IPS DF 19.7 (cell line): ENCODE measurements at regions not wholly inside any gene's neighbourhood (a gene's known extent, or its start where the extent isn't known, plus 50 kb on each side); places are given as distances from the start of the nearest gene placed in this dataset.
A peak's percentile ranks its signal among the peaks of the same experiment; 100 is the strongest.
"Not testable (repeated sequence)": the region's sequence is repeated elsewhere in the genome, so short reads cannot be mapped to it uniquely, and the experiment has no call there.

Experiments used
- DNase-seq: peaks from one replicate; pipeline ENCODE4 v3.0.0-alpha.2; 2013; ENCODE audit warnings: low read depth, low spot score

DNA sequence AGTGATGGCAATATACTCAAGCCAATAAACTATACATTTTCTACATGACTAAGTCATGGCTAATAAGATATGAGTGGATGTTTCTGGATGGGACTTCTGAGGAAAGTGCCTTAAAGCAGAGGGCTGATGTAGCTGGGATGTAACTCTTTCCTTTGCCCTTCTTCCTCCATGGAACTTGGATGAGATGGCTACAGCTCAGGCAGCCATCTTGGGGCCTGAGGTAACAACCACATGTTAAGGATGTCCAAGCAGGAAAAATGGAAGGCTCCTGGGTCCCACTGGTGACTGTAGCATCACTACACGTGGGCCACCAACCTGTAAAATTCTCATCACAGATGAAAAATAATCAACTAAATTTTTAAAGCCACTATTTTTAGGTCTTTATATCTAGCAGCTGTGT is 54.4 kb upstream of the GRIP1 start:
- no peak for DNase-seq

DNA sequence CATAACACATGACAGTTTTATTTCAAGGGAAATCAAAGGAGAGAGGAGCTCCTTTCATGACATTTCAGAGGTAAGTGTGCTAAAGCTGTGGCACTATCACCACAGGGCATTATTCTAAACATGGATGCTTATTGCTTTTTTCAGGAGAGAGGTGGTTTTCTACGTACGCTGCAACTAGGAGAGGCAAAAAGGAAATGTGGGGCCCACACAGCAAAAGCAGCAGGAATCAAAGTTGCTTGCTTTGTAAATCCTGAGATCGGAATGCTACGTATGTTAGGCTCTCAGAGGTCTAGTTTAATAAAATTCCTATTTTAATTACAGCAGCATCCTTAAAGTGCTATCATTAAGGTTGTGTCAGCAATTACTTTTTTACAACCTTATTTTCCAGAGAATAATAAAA is 55.0 kb upstream of the GRIP1 start:
- DNase-seq = peak; percentile 33

DNA sequence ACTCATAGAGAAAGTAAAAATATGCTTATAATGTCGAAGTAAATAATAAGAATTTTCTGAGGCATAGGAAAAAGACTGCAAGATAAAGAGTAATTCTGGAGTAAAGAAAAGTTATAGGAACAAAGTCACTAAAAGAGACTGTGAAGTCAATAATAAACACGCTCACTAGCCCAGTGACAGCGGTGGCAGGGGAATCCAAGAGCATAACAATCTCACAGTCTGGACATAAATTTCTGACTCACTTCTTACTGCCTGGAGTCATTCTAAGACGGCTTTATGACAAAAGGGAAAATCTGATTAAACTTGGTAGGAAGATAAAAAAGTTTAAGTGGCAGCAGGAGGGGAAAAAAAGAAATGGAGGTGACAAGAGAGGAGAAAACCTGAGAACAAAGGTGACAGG is 56.4 kb upstream of the GRIP1 start:
- no peak for DNase-seq

GRCh38 chr12:66736931-66737330 is 58.1 kb upstream of the GRIP1 start:
- DNase-seq = no peak

DNA sequence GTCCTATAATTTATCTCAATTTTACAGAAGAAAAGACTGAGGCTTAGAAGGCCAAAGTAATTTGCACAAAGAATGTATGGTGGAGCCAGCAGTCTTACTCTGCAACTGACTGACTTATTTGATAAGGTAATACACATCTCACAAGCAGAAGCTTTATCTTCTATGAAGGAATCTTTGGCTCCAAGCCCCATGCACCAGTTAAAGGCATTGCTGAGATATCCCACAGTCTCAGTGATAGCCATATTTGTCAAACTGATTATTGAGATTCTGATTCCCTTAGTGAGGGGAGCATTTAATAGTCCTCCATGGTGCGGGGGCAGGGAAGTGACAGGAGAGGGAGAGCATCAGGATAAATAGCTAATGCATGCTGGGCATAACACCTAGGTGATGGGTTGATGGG is 60.4 kb upstream of the GRIP1 start:
- DNase-seq = no peak

DNA sequence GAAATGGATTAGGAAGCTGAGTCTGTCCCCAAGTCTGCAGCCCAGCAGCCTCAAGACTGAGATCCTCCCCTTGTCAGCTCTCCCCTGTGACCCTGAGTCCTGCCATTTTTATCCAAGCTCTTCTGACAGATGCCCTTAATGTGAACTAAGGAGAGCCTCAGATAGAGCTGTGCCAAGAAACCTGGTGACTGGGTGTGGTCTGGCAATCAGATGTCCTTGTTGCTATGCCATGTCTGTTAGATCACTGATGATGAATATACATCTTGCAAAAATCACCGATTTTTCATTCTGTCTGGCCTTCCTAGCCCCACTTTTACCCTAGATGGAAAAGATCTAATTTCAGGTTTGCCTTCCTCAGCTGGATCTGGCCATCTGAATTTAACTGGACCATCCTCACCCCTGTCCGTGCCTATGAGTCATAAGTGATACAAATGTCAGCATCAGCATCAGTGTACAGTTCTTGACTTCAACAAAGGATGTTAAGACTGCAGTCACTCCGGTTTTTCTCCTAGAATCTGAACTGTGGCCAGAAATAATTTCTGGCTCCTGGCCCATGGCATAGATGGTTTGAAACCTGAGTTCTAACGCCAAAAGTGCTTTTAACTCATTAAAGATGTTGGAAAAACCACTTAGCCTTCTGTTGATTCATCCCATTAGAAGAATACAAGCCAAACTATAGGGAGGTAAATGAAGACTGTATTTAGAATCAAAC is 61.2 kb upstream of the GRIP1 start:
- no peak for DNase-seq

DNA sequence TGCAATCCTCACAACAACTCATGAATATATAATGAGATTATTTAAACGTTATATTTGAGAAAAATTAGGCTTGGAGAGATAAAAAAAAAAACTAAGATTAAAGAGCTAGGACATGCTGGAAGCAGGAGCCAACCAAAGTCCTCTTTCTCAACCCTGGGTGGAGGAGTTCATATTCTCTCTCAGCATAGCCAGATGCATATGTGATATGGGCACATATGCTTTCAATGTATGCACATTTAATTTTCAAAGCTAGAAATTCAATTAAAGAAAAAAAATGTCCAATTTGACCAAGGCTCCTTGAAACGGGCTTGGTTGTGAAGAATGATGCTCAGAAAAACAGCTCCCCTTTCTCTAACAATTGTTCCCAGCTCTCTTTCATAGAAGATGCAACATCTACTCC is 61.9 kb upstream of the GRIP1 start:
- no peak for DNase-seq

DNA sequence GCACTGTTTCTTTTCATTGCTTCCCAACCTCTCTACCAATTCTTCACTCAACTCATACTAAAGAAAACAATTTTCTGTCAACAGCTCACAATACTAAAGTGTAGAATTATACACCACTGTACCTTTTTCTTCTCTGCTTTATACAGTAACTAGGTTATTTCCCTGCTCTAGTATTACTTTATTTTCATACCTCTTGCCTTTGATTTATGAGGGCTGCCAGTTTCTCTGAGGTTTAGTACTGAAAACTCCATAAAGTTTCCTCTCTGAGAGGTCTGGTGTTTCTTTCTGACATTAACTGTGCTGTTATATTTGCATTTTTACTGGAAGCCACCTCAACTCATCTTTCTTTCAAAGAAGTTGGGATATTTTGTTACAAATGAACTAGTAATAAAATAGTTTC is 63.0 kb upstream of the GRIP1 start:
- DNase-seq = no peak

GRCh38 chr12:66742508-66743367 is 63.9 kb upstream of the GRIP1 start:
- no peak for DNase-seq

DNA sequence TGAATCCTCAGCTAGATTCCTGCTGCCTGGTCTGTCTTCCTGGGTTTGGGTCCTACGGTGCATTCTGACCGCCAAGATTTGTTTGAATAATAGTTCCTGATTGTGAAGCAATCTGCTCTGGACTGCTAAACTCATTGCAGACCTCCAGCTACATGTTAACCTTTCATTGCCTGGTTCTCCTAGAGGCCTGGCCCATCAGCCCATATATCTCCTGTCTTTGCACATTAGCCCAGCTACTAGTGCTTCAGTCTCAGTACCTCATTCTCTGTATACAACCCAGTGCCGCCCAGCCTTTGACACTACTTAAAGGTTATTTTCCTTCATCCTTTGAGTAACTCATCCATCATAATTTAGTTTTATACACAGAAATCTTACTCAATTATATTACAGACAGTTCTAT is 65.6 kb upstream of the GRIP1 start:
- DNase-seq = no peak

GRCh38 chr12:66744956-66745383 is 66.1 kb upstream of the GRIP1 start:
- DNase-seq = no peak

GRCh38 chr12:66746489-66747201 is 67.8 kb upstream of the GRIP1 start:
- no peak for DNase-seq

DNA sequence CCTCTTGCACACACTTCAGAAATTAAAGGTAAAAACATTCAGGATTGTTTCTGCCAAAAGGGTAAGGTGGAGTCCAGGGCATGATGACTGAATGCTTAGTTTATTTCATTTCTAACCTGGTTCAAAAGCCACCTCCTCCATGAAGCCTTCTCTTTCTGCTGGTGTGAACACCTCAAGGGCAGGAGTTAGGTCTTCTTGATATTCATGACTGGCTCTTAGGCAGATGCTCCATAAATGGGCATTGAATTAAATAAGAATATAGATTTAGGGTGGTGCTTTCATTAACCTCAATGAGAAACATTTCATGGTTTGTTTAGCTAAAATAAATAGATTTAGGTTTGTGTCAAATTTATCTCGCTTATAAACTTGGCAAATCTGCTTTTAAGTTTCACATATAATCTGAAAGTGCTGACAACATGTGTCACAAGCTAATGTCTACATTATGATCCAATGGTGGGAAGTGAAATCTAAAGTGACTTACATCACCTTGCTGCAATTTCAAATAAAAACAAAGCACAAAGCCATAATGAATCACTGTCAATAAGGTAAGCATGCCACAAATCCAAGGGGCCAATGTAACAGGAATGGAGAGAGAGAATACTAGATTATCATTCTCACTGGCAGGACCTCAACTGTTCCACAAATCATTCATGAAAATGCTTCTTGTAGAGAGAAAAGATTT is 72.7 kb upstream of the GRIP1 start:
- no peak for DNase-seq

- DNase-seq = no peak
These were observed 74.9 kb upstream of the GRIP1 start for GRCh38 chr12:66753810-66754209.

DNA sequence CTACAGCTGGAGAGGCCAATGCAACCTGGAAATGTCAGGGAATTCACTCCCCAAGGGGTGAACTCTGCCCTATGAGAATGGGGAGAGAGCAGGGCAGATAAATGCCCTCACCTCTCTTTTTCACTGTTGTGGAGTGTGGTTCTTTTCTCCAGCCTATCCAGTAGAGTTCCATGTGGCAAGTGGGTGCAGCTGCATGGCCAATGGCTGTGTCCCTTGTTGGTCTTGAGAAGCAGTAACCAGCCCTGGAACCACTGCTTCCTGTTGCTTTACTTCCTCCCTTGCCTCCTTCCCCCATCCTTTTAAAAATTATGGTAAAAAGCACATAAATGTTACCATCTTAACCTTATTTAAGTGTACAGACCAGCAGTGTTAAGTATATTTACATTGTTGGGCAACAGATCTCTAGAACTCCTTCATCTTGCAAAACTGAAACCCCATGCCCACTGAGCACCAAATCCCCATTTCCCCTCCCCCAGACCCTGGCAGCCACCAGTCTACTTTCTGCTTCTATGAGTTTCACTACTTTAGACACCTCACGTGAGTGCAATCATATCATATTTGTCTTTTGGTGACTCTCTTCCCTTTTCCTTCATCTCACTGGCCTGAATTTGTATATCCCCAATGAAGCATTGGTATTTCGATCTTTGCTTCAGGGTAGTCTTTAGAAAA is 77.0 kb upstream of the GRIP1 start:
- no peak for DNase-seq

- no peak for DNase-seq
These were observed 77.8 kb upstream of the GRIP1 start for GRCh38 chr12:66756631-66757030.

DNA sequence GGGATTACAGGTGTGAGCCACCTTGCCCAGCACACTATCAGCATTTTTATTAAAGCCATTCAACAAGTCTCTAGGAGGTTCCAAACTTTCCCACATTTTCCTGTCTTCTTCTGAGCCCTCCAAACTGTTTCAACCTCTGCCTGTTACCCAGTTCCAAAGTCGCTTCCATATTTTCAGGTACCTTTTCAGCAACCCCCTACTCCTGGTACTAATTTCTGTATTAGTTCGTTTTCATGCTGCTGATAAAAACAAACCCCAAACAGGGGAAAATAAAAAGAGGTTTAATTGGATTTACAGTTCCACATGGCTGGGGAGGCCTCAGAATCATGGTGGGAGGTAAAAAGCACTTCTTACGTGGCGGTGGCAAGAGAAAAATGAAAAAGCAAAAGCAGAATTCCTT is 81.2 kb upstream of the GRIP1 start:
- DNase-seq = not testable (repeated sequence)

- DNase-seq = no peak
These were observed 84.6 kb upstream of the GRIP1 start for GRCh38 chr12:66763467-66763866.

GRCh38 chr12:66765204-66765603 is 86.3 kb upstream of the GRIP1 start:
- DNase-seq = no peak

DNA sequence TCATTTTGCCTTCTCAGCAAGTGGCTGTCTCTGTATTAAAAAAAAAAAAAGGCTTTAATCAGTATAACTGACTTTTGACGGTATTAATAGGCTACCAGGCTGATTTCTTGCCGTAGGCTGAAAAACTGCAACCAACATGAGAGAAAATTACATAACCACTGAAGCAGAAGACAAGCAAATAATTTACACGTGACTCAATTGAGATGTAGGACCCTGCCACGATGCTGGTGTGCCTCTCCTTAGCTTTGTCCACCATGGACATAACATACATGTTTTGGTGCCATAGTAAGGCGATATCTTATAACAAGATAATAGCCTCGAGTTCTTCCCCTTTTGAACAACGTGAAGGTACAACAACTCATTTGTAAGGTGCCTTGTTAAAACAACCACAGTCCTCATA is 88.7 kb upstream of the GRIP1 start:
- DNase-seq = no peak

GRCh38 chr12:66768293-66768692 is 89.4 kb upstream of the GRIP1 start:
- DNase-seq = no peak
